Ureter (tissue), 1 donor: ENCODE measurements at regions not wholly inside any gene's neighbourhood (a gene's known extent, or its start where the extent isn't known, plus 50 kb on each side); places are given as distances from the start of the nearest gene placed in this dataset.
"Not testable (repeated sequence)": the region's sequence is repeated elsewhere in the genome, so short reads cannot be mapped to it uniquely, and the experiment has no call there.

Experiments used
- DNase-seq: peaks from one replicate; pipeline ENCODE4 v3.0.0-alpha.2; 2020; ENCODE audit warnings: low spot score
- donor health status: DM: yes; HTN: yes; CAD: no.

GRCh38 chr9:82052081-82052480 is 63.5 kb downstream of the SPATA31D1 start:
- DNase-seq, result no peak

- no peak for DNase-seq
Measured at GRCh38 chr9:82054264-82055015, 65.9 kb downstream of the SPATA31D1 start.

GRCh38 chr9:82057805-82058204 is 69.2 kb downstream of the SPATA31D1 start:
- DNase-seq, result no peak

GRCh38 chr9:82061801-82062200 is 73.2 kb downstream of the SPATA31D1 start:
- not testable (repeated sequence) for DNase-seq

GRCh38 chr9:82062245-82062644 is 73.7 kb downstream of the SPATA31D1 start:
- DNase-seq, result no peak

- no peak for DNase-seq
Measured at GRCh38 chr9:82073551-82074543, 85.3 kb downstream of the SPATA31D1 start.

GRCh38 chr9:82080265-82080664 is 91.7 kb downstream of the SPATA31D1 start:
- DNase-seq, result no peak

GRCh38 chr9:82081496-82081895 is 92.9 kb downstream of the SPATA31D1 start:
- DNase-seq, result no peak

- DNase-seq, result no peak
Measured at GRCh38 chr9:82082563-82082962, 94.0 kb downstream of the SPATA31D1 start.

GRCh38 chr9:82088591-82088990 is 100.0 kb downstream of the SPATA31D1 start:
- no peak for DNase-seq

GRCh38 chr9:82090046-82090445 is 101.5 kb downstream of the SPATA31D1 start:
- no peak for DNase-seq

GRCh38 chr9:82091100-82091499 is 102.5 kb downstream of the SPATA31D1 start:
- DNase-seq, result no peak

GRCh38 chr9:82091610-82092009 is 103.0 kb downstream of the SPATA31D1 start:
- no peak for DNase-seq

GRCh38 chr9:82101475-82101874 is 112.9 kb downstream of the SPATA31D1 start:
- DNase-seq, result no peak

GRCh38 chr9:82104252-82104651 is 115.7 kb downstream of the SPATA31D1 start:
- no peak for DNase-seq

GRCh38 chr9:82105729-82106128 is 117.2 kb downstream of the SPATA31D1 start:
- DNase-seq, result no peak

- DNase-seq, result no peak
Measured at GRCh38 chr9:82106536-82106935, 118.0 kb downstream of the SPATA31D1 start.

GRCh38 chr9:82108474-82108873 is 119.9 kb downstream of the SPATA31D1 start:
- DNase-seq, result no peak

GRCh38 chr9:82108941-82109340 is 120.4 kb downstream of the SPATA31D1 start:
- DNase-seq, result no peak

GRCh38 chr9:82109626-82110025 is 121.1 kb downstream of the SPATA31D1 start:
- DNase-seq, result no peak

GRCh38 chr9:82110881-82111280 is 122.3 kb downstream of the SPATA31D1 start:
- no peak for DNase-seq

GRCh38 chr9:82115331-82115730 is 126.8 kb downstream of the SPATA31D1 start:
- DNase-seq, result no peak

- no peak for DNase-seq
Measured at GRCh38 chr9:82115900-82116299, 127.3 kb downstream of the SPATA31D1 start.
